LoVo (cell line): ENCODE measurements at regions not wholly inside any gene's neighbourhood (a gene's known extent, or its start where the extent isn't known, plus 50 kb on each side); places are given as distances from the start of the nearest gene placed in this dataset.
"Not testable (repeated sequence)": the region's sequence is repeated elsewhere in the genome, so short reads cannot be mapped to it uniquely, and the experiment has no call there.

Experiments
- DNase-seq: peaks from one replicate; pipeline ENCODE4 v3.0.0-alpha.2; 2016; ENCODE audit warnings: low spot score

GRCh38 chr4:29304595-29304994 is 1415.6 kb upstream of the PCDH7 start:
- DNase-seq: no peak

GRCh38 chr4:29307256-29307655 is 1412.9 kb upstream of the PCDH7 start:
- no peak for DNase-seq

- DNase-seq: no peak
Observed at GRCh38 chr4:29307755-29308154, 1412.4 kb upstream of the PCDH7 start.

GRCh38 chr4:29309050-29309449 is 1411.1 kb upstream of the PCDH7 start:
- DNase-seq: no peak

GRCh38 chr4:29310252-29310651 is 1409.9 kb upstream of the PCDH7 start:
- no peak for DNase-seq

GRCh38 chr4:29311247-29311646 is 1408.9 kb upstream of the PCDH7 start:
- no peak for DNase-seq

- DNase-seq: no peak
Observed at GRCh38 chr4:29319663-29320340, 1400.4 kb upstream of the PCDH7 start.

- DNase-seq: no peak
Observed at GRCh38 chr4:29320947-29321620, 1399.1 kb upstream of the PCDH7 start.

- DNase-seq: no peak
Observed at GRCh38 chr4:29326004-29326403, 1394.2 kb upstream of the PCDH7 start.

GRCh38 chr4:29326816-29327215 is 1393.4 kb upstream of the PCDH7 start:
- no peak for DNase-seq

- no peak for DNase-seq
Observed at GRCh38 chr4:29336861-29337260, 1383.3 kb upstream of the PCDH7 start.

- DNase-seq: no peak
Observed at GRCh38 chr4:29372971-29373370, 1347.2 kb upstream of the PCDH7 start.

GRCh38 chr4:29375716-29376115 is 1344.5 kb upstream of the PCDH7 start:
- DNase-seq: no peak

- not testable (repeated sequence) for DNase-seq
Observed at GRCh38 chr4:29378237-29378636, 1341.9 kb upstream of the PCDH7 start.

- DNase-seq: no peak
Observed at GRCh38 chr4:29390921-29391320, 1329.2 kb upstream of the PCDH7 start.

- no peak for DNase-seq
Observed at GRCh38 chr4:29405116-29405515, 1315.1 kb upstream of the PCDH7 start.

- DNase-seq: no peak
Observed at GRCh38 chr4:29415771-29416170, 1304.4 kb upstream of the PCDH7 start.

GRCh38 chr4:29423836-29424721 is 1296.1 kb upstream of the PCDH7 start:
- DNase-seq: peak; percentile 2

- DNase-seq: no peak
Observed at GRCh38 chr4:29453303-29453820, 1266.8 kb upstream of the PCDH7 start.

GRCh38 chr4:29459926-29460325 is 1260.2 kb upstream of the PCDH7 start:
- no peak for DNase-seq

GRCh38 chr4:29467044-29467717 is 1253.0 kb upstream of the PCDH7 start:
- no peak for DNase-seq
